ENCODE measurements at regions not wholly inside any gene's neighbourhood (a gene's known extent, or its start where the extent isn't known, plus 50 kb on each side); places are given as distances from the start of the nearest gene placed in this dataset.

DNA sequence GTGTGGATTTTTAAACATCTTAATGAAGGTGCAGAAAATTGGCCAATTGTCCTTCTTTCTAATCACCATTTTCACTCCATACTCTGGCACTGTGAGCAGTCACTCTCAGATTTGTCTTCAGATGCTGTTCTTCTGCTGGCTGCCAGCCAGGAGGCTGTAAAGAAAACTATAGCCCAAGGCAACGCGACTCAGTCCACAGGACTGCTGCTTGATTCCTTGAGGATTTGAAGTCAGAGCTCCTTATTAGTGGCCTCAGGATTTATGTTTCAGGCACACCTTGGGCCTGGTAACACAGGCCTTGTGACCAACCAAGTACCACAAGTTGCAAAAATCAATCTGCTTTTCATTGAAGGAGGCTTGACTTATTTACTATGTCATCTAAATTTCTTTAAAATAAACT is 342.6 kb downstream of the GPM6A start:
- TF ChIP-seq, protein P1, sequence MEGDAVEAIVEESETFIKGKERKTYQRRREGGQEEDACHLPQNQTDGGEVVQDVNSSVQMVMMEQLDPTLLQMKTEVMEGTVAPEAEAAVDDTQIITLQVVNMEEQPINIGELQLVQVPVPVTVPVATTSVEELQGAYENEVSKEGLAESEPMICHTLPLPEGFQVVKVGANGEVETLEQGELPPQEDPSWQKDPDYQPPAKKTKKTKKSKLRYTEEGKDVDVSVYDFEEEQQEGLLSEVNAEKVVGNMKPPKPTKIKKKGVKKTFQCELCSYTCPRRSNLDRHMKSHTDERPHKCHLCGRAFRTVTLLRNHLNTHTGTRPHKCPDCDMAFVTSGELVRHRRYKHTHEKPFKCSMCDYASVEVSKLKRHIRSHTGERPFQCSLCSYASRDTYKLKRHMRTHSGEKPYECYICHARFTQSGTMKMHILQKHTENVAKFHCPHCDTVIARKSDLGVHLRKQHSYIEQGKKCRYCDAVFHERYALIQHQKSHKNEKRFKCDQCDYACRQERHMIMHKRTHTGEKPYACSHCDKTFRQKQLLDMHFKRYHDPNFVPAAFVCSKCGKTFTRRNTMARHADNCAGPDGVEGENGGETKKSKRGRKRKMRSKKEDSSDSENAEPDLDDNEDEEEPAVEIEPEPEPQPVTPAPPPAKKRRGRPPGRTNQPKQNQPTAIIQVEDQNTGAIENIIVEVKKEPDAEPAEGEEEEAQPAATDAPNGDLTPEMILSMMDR (IDR thresholded peaks at IDR 0.05) = no peak
- TF ChIP-seq POLR2A (IDR thresholded peaks at IDR 0.05) (no peak), EP300 (IDR thresholded peaks at IDR 0.05) (no peak)

Data from upper lobe of left lung (tissue), 4 donors.